Fibroblast of skin of right quadriceps (primary cell): ENCODE measurements at regions not wholly inside any gene's neighbourhood (a gene's known extent, or its start where the extent isn't known, plus 50 kb on each side); places are given as distances from the start of the nearest gene placed in this dataset.
A peak's percentile ranks its signal among the peaks of the same experiment; 100 is the strongest.

Source experiments
- DNase-seq: peaks from one replicate; pipeline ENCODE4 v3.0.0-alpha.2; 2013

DNA sequence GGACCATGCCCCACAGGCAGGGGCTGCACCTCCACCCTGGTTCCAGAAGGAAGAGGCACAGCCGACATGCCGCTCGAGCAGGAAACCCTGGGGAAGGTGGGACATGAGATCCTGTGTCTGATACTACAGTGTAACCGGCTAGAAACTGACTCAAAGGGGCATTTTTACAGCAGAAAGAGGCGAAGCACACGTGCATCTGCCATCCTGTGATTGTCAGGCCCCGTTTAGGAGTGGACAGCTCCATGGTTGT is 62.7 kb downstream of the SIK1 start:
- DNase-seq = no peak

DNA sequence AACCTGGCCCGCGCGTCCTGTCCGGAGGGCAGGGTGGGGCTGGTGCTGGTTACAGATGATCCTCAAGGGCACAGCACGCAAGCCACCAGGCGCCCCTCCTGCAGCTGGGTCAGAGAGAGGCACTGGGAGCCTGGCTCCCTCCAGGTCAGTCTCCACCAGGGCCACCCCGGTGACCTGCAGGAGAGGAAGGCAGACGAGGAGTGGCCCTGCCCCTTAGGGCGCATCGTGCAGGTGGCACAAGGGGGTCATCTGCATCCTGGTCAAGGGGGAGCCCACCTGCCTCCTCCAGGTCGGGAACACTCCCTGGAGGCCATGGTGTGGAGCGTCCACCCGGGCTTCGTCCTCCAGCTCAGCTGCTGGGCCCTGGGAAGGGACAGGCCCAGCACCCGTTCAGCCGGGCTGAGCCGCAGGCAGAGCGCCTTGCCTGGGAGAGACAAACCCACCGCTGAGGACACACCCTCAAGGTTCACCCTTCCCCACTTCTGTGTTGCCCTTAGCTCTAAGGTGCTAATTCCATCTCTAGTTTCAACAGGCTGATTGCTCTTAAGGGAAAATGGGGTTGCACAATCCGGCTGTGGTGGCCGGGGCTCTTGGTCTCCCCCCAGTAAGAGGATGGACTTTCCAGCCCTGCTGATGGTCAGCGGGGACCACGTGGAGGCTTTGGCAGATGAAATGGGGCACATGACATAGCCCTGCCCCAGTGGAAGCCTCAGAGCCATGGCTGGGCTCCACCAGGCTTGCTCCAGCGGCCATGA is 63.2 kb downstream of the SIK1 start:
- no peak for DNase-seq

DNA sequence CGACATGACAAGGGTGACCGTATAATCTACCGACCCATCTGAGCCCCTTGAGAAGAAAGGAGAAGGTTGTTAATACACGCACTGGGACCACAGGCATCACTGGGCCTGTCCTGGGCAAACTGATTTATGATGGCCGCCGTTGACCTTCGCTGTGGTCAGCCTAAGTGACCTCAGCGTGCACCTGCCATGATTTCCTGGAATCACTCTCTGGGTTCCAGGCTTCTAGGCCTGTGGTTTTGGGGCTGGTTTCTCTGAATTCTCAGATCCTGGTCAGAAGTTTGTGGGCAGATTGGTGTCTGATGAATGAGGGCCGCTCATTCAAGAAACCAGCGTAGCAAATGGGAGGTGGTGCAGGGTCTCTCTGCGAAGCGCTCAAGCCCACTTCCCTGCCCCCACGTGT is 64.0 kb downstream of the SIK1 start:
- DNase-seq = no peak

DNA sequence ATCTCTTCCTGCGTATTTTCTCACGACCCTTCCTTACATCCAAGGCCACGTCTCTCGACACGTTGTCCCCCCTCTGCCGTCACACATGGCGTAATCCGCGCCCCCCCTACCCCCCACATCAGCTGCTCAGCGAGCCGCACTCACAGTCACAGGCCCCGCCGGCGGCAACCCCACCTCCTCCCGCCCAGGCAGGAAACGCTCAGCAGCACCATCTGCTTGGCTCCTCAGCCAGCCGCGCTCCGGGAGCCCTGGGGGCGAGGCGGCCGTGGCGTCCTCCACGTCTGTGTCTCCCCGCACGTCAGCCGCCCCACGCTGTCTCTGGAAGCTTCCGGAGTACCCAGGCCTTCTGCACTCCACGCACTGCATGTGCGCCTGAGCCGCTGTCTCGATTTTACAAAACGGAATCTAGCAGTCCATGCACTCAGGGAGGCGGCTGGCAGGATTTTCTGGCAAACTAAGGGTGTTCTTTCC is 64.6 kb downstream of the SIK1 start:
- DNase-seq = peak; percentile 82

DNA sequence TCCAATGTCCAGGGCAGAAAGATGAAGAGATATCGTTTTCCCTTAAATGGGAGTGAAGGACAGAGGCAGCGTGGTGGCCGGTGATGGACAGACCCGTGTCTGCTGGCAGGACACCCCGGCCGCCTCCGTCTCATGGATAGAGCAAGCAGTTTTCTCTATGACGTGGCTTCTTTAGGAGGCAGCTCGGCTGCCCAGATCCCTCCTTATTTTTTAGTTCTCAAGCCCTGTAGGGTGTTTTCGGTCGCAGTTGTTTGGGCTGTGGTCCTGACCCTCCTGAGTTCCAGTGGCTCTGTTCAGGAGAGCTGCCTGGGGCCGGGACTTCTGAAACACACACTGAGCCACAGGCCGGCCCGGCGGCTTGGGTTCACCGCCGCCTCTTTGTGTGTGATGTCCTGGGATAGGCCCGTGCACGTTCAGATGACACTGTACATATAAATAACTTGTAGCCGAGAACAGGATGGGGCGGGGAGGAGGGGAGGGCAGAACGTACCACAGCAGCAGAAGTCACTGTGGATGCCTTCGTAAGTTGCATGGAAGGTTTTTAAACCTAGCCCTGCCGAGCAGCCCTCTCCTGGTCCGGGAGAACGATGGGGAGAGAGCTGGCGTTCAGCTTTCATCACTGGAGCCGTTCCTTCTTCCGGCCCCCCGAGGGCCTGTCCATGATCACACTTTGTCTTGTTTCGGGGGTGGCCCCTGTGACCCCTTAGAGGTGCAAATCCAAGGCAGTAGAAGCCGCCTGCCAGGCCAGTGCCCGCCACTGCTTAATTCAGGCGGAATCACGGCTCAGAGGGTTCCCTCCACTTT is 65.2 kb downstream of the SIK1 start:
- peak; percentile 82 for DNase-seq

DNA sequence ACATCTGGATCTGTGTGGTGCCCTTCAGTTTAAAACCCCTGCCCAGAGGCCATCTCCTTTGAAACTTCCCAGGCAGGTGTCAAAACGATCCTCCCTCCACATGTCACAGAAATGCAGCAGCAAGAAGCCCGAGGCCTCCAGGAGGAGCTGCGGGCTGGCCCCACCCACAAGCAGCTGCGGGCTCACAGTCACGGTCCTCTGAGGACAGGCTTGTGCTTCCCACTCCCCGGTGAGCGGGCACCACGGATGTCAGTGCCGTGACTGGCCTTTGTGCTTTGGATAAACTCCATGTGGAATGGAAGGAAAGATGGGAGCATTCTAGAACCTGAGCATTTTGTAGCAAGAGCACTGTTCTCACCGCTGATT is 65.8 kb downstream of the SIK1 start:
- DNase-seq = peak; percentile 50

DNA sequence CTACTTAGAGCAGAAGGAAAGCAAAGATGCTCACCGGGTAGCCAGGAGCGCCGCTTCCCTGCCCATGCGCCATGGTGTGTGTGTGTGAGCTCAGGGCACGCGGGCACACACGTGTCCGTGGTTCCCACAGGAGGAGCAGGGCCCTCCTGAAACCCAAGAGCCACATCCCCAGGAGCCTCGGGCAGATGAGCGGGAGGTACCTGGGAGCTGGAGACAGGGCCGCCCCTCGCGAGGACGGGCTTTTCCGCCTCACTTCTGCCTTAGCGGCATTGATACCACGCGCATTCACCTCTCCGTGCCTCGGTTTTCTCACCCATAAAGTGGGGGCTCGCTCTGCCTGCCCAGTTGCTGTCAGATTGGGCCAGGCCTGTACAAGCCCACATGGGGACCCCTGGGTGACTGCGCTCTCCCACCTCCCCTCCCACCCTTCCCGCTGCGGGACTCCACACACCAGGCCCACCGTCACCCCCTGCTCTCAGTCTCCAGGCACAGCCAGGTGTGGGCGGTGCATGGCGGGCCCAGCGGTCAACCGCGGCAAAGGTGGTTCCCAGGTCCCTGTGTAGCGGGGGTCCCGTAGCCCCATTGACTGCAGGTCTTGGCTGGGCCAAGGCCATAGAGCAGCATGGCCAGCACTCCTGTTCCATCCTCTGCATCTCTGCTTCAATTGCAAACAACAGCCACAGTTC is 66.3 kb downstream of the SIK1 start:
- DNase-seq = no peak

DNA sequence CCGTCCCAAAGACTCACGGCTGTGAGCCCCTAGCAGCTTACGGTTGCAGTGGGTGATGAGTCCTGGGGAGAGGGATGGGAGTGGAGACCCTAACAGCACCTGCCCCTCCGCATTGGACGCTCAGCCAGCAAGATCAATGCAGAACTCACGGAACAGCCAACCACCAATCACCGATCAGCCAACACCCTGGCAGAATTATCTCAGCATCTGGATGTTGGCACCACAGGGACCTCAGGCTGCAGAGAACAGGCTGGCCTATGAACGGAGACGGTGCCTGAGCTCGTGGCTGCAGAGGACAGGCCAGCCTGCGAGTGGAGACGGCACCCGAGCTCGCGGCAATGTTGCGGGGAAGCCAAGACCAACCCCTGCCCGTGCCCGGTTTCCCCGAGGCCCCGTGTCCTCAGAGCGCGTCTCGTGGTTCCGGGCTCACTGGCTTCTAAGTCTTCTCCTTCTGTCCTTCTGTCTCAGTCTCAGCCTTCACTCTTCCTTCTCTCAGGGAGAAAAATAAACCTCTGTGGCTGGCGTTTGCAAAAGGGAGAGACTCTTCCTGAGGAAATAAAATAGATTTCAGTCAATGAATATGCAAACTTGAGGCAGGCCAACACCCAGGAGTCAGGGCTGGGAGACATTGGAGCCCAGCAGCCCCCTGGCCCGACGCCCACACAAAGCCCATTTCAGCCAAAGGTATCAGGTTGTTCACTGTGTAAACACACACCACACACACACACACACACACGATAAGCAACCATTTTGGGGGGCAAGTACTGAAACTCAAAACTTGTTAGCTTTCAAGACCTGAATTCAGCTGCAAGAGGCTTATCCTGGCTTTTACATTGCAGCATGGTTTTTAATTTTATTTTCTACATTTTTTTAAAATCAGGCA is 67.8 kb downstream of the SIK1 start:
- no peak for DNase-seq

DNA sequence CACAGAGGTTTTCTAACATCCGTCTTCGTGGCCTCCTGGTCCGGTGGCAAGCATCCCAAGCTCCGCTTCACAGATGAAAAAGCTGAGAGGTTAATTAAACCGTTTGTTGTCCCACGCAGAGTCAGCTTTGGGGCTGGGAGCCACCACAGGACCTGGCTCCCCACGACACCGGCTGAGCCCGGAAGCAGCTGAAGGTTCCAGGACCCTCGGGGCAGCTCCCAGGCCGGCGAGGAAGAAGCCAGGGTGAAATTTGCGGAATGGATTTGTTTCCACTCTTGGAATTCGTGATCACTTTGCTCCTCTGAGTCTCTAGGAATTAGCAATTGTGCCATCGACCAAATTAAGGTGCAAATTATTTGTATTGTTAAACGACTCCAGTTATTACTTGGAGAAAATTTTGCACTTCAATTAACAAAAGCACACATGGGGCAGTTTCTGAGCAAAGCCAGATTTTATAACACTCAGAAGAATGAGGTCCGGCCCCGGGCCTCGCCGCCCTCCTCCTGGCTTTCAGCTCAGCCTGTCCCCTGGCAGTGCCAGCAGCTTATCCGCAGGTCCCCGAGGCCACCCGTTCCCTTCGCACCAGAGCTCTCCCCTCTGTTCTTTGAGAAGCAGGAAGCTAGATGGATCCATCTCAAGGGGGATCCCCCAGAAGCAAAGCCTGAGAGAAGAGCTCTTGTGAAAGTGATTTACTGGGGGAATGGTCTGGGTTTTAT is 69.1 kb downstream of the SIK1 start:
- no peak for DNase-seq

DNA sequence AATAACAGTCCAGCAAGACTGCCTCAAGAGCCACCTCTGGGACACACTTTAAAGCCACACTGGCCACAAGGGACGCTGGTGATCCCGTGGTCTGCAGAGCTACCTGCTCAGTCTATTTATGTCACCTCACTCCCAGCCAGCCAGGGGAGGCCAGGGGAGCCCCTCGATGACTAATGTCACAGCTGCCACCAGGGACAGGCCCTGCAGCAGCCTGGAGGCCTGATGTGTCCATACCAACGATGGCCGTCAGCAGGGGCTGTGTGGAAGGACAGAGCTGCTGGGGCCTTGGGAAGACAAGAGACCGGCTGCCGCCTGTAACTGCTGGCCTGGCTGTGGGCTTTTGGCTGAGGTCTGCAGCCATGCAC is 71.0 kb downstream of the SIK1 start:
- no peak for DNase-seq

DNA sequence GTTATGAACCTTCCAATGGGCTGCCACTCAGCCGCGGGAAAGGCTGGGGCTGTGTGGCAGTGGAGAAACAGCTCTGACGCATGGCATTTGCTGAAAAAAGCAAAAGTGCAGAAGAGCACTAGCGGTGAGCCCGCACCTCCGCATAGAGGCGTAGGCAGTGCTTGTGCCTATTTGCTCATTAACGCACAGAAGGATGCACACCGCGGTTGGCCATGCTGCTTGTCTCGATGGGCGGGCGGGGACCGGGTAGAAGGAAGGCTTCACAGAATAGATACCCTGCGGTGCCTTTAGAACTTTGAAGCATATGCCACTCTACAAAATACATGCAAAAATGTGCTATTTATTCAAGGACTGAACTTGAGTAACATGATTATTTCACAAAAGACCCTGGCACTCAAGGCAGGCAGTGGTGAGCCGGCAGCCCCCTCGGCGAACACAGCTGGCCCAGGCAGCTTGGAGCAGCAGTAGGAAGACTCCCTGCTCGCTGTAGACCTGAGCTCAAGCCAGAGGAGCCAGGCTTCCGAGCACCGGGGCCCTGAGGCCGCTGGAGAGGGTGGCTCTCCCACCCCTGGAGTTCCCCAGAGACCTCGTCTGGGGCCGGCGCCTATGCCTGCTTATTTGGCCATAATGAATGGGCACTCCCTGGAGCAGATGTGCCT is 71.5 kb downstream of the SIK1 start:
- DNase-seq = no peak

DNA sequence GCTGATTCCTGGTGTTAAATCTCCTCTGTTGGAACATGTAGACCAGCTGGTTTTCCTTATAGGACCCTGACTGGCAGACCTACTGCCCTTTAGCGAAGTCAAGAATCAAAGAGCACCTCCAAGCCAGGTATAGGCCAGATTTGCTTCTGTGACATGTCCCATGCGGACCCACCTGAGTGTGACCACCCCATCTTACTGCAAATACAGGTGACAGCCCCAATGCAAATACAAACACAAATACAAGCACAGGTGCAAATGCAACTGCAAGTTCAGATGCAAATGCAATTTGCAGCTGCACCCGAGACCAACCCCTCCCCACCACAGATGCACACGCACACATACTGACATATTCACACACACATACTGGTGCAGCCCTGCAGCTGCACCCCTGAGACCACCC is 72.3 kb downstream of the SIK1 start:
- no peak for DNase-seq

DNA sequence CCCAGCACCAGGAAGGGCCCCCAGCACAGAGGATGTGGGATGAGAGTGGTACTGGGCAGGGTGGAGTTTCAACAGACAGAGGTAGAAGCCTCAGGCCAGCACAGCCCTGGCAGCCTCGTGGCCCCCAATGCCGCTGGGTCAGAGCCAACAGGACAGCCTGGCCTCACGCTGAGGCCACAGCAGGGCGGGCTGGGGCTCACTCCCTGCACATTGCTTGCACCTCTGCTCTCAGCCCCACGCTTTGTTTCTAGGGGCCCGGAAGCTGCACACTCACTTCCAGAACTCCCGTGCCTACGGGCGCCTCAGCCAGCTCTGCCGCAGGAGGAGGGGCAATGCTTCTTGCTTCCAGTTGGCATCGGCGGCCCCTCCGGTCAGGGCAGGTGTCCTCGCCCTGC is 72.9 kb downstream of the SIK1 start:
- DNase-seq = no peak

DNA sequence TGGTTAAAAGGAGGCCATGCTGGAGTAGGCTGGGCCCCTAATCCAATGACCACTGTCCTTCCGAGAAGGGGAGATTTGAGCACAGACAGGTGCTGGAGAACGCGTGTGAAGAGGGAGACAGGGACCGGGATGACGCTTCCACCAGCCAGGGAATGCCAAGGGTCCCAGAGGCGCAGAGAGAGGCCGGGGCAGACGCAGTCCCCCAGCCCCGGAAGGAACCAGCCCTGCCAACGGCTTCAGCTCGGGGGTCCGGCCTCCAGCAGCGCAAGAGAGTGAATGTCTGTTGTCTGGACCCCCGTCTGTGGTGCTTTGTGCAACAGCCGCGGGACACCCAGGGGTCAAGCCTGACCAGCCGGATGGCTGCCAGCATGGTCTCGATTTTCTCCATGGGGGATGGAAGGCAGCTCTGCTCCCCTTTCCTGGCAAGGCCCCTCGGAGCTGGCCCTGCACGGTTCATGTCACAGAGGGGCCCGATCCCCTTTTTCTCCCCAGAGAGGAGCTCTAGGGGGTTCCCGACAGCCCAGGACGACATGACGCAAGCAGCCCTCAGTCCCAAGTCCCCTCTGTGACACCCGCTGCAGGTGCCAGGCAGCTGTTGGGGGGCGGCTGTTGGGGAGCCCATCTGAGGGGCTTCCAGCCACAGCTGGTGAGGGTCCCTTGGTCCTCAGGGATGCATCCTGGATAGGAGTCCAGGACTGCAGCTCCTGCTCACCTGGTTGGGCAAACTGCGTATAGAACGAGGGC is 73.5 kb downstream of the SIK1 start:
- DNase-seq = no peak

DNA sequence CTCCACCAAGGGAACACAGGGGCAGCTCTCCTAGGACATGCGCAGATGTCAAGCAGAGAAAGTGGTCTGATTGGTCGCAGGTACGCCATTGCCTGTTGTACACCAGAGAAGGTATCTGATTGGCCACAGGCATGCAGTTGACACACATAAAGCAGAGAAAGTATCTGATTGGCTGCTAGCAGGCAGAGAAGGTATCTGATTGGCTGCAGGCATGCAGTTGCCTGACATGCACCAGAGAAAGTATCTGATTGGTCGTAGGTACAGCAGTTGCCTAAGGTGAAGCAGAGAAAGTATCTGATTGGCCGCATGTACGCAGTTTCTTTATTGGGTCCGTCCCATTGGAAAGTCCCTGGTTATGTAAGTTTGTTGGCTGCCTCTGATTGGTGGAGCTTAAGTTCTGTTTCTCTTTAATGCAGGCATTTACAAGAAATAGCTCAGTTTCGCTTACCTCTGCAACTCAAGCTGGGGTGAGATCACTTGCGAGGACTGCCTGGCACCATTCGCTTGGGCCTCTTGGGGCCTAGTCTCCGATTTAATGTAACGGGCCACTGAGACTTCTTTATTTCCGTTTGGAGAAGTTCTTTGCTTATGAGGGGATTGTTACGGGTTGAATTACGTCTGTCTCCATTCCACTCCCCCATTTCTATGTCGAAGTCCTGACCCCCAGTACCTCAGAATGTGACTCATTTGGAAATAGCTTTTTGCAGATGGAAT is 74.2 kb downstream of the SIK1 start:
- peak; percentile 43 for DNase-seq

DNA sequence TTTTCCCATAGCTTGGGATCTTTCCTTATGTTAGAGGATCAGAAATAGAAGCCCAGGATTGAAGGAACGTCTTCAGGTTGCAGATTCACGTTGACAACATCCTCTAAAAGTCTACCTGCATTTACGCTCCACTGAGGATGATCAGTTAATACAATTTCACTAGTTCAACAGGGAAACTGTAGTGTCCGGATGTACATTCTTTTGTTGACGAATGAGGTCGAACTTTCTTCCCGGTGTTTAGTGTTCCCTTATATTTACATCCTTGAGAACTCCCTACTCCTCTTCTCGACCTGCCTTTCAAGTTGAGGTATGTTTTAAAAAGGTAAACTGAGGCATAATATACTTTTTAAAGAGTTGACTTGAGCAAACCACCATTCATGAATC is 74.8 kb downstream of the SIK1 start:
- no peak for DNase-seq

DNA sequence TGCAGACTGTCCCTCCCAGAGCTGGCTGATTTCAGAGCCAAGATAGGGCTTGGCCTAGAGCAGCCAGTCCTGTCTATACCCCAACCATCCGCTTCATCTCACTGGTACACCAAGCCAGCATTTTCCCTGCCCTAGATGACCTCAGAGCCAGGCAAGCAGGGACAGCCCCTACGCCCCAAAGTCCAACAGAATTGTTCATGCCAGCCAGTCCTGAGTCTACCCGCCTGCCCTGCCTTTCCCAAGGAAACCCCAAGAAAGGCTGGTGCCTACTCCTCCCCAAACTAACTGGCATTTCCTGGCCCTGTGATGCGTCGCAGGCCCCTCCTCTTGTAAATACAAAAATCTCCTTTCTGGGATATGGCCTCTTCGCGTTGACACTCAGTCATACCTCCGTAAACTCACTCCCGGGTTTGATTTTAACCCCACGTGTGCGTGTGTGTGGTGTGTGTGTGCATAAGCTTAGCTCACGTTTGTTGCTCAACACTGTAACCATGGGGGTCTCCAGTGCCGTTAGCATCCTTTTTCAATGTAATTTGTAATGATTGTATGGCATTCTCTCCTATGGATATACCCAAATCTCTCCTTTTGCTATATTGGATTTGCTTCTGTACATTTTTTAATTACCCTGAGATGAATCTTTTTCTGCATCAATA is 75.3 kb downstream of the SIK1 start:
- no peak for DNase-seq

DNA sequence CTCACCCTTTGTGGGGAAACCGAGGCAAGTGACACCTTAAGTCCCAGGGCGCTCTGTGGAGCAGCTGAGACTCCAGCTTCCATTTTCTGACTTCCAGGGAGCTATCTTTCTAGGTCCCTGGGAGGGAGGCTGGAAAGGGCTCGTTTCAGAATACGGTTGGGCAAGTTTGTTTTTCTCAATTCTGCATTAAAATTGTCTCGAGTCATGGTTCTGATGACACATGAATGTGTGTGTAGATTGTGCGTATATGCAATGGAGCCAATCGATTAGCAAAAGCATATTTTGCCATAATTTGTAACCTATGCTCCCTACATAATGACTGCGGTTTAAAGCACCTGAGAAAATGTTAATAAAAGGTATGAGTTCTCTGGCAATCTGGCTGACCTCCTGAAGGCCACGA is 77.3 kb downstream of the SIK1 start:
- DNase-seq = no peak

DNA sequence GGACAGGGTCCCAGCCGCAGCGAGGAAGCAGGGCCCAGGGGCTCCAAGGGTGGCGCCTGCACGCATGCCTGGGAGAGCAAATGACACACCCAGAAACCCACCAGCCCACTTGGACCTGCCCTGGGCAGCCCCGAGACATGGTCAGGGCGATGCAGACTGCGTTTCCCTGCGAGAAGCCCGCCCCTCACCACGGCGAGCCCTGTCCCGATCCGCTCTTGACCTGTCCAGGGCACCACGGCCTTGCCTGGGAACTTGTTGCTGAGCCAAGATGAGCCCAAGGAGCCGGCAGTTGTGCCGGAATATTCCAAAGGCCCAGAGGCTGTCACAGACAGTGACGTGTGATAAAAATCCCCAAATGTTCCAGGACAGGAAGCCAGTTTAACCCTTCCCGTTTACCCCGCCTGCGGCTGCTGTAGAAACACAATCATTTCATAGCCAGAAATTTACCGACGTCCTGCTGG is 78.1 kb downstream of the SIK1 start:
- no peak for DNase-seq

DNA sequence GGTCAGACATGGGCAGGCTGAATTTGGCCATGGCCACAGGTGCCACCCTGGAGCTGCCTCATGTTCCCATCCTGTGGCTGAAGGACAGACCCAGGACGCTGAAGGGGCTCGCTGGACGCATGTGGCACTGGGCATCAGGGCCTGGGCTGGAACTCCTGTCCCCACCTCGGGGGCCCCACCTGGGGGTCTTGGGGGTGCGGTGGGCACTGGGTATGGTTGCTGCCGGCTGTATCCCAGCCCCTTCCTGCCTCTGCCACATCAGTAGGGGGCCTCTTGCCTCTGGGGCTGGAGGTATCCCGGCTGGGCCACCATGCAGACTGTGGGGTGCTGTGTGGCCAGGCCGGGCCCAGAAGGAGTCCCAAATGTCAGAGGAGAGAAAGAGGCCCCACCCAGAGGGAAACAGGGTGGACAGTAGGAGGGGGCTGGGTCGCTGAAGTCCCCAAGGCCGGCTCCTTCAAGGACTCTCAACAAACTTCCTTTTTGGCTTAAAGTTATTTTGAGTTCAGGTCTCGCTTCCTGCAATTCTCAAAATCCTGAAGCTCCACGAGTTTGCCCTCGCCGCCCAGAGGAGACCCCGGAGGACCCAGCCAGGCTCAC is 78.7 kb downstream of the SIK1 start:
- DNase-seq = no peak
